Astrocyte (in vitro differentiated cells and primary cell): ENCODE measurements at regions not wholly inside any gene's neighbourhood (a gene's known extent, or its start where the extent isn't known, plus 50 kb on each side); places are given as distances from the start of the nearest gene placed in this dataset.

Source experiments
- DNase-seq: peaks from one replicate; pipeline ENCODE4 v3.0.0-alpha.2; 2010; ENCODE audit warnings: low read depth
- FAIRE-seq: peaks from 2 replicates; lab custom pipeline; 2011; peaks lifted over from hg19 to GRCh38; lab: Jason Lieb, UNC
- H2AFZ ChIP-seq: 2 replicates; pipeline ENCODE4 v1.6.0; 2012; ENCODE audit warnings: low read depth, low read length, inconsistent platforms
- H3K27ac ChIP-seq: 2 replicates; pipeline ENCODE4 v1.5.1; 2011; ENCODE audit warnings: low read depth, low read length, inconsistent platforms
- H3K27me3 ChIP-seq: 2 replicates; pipeline ENCODE4 v1.6.0; 2011; ENCODE audit warnings: low read length, inconsistent platforms; ENCODE audit not compliant: insufficient read depth
- H3K36me3 ChIP-seq: 2 replicates; pipeline ENCODE4 v1.5.1; 2011; ENCODE audit warnings: low read length, inconsistent platforms; ENCODE audit not compliant: insufficient read depth
- H3K4me1 ChIP-seq: 2 replicates; pipeline ENCODE4 v1.5.1; 2011; ENCODE audit warnings: low read length, inconsistent platforms; ENCODE audit not compliant: insufficient read depth
- H3K4me2 ChIP-seq: 2 replicates; pipeline ENCODE4 v1.6.0; 2012; ENCODE audit warnings: low read length, inconsistent platforms
- H3K4me3 ChIP-seq: 2 replicates; pipeline ENCODE4 v1.5.1; 2011; ENCODE audit warnings: low read depth, mild to moderate bottlenecking, low read length, inconsistent platforms; ENCODE audit not compliant: insufficient read depth
- H3K79me2 ChIP-seq: 2 replicates; pipeline ENCODE4 v1.6.0; 2012; ENCODE audit warnings: mild to moderate bottlenecking, low read length, inconsistent platforms; ENCODE audit not compliant: insufficient read depth
- H3K9ac ChIP-seq: 2 replicates; pipeline ENCODE4 v1.6.0; 2012; ENCODE audit warnings: mild to moderate bottlenecking, low read length, inconsistent platforms
- H3K9me3 ChIP-seq: 2 replicates; pipeline ENCODE4 v1.5.1; 2012; ENCODE audit warnings: low read depth, mild to moderate bottlenecking, low read length, inconsistent platforms; ENCODE audit not compliant: insufficient read depth
- H4K20me1 ChIP-seq: 2 replicates; pipeline ENCODE4 v1.6.0; 2012; ENCODE audit warnings: low read length, inconsistent platforms; ENCODE audit not compliant: insufficient read depth
- H3K27ac Mint-ChIP-seq: one replicate; pipeline ENCODE4 v1.8.0; 2021; ENCODE audit warnings: mild to moderate bottlenecking, mixed read lengths; ENCODE audit not compliant: unreplicated experiment
- H3K27me3 Mint-ChIP-seq: one replicate; pipeline ENCODE4 v1.8.0; 2021; ENCODE audit warnings: low read depth, mixed read lengths; ENCODE audit not compliant: unreplicated experiment
- H3K36me3 Mint-ChIP-seq: one replicate; pipeline ENCODE4 v1.8.0; 2021; ENCODE audit warnings: low read depth, mixed read lengths; ENCODE audit not compliant: unreplicated experiment
- H3K4me1 Mint-ChIP-seq: one replicate; pipeline ENCODE4 v1.8.0; 2021; ENCODE audit warnings: low read depth, mixed read lengths; ENCODE audit not compliant: unreplicated experiment
- H3K4me3 Mint-ChIP-seq: one replicate; pipeline ENCODE4 v1.8.0; 2021; ENCODE audit warnings: mild to moderate bottlenecking, moderate library complexity, mixed read lengths; ENCODE audit not compliant: unreplicated experiment
- H3K9me3 Mint-ChIP-seq: one replicate; pipeline ENCODE4 v1.8.0; 2021; ENCODE audit warnings: mild to moderate bottlenecking, mixed read lengths; ENCODE audit not compliant: unreplicated experiment
- EZH2 ChIP-seq: IDR thresholded peaks from 2 replicates; pipeline ENCODE4 v1.6.1; 2012; ENCODE audit warnings: mild to moderate bottlenecking, low read length, inconsistent platforms; ENCODE audit not compliant: insufficient read depth
- TF ChIP-seq, protein P1 (sequence below): IDR thresholded peaks from 2 replicates; pipeline ENCODE4 v1.5.1; 2011; ENCODE audit warnings: low read depth, mild to moderate bottlenecking, inconsistent platforms, low read length, moderate library complexity; ENCODE audit not compliant: insufficient read depth

DNA sequence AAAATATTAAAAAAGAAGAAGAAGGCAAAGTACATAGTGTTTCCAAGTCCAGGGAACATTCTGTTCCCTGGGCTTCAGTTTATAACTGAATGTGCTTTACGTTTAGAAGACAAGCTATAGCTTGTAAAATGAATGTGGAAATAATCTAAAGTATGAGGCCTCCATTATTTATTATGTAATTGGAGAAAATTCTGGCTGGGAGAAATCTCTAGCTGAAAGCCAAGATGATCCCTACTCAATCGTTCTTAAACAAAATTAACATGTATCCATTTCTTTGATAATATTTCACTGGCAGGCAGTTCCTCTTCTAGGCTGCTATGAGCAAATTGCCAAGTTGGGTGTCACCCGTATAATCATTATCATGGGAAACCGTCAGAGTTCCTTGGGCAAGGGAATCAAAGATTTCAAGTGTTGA is 52.2 kb upstream of the ETS2 start:
- Mint-ChIP-seq H3K27me3 (no peaks in the 10 kb centered on the region), H3K4me1 (peaks cover 27% of the 10 kb centered on the region), H3K36me3 (peaks cover 5% of the 10 kb centered on the region), H3K9me3 (no peaks in the 10 kb centered on the region), H3K4me3 (no peak overlapping the region), H3K27ac (no peak overlapping the region)
- no peak for FAIRE-seq
- no peaks in the 10 kb centered on the region for H3K79me2 ChIP-seq
- H3K36me3 ChIP-seq: no peaks in the 10 kb centered on the region
- no peaks in the 10 kb centered on the region for H3K9me3 ChIP-seq
- H3K4me2 ChIP-seq: no peak overlapping the region
- H3K9ac ChIP-seq: no peak overlapping the region
- peaks cover 21% of the 10 kb centered on the region for H3K4me1 ChIP-seq
- no peak for TF ChIP-seq EZH2
- TF ChIP-seq, protein P1, sequence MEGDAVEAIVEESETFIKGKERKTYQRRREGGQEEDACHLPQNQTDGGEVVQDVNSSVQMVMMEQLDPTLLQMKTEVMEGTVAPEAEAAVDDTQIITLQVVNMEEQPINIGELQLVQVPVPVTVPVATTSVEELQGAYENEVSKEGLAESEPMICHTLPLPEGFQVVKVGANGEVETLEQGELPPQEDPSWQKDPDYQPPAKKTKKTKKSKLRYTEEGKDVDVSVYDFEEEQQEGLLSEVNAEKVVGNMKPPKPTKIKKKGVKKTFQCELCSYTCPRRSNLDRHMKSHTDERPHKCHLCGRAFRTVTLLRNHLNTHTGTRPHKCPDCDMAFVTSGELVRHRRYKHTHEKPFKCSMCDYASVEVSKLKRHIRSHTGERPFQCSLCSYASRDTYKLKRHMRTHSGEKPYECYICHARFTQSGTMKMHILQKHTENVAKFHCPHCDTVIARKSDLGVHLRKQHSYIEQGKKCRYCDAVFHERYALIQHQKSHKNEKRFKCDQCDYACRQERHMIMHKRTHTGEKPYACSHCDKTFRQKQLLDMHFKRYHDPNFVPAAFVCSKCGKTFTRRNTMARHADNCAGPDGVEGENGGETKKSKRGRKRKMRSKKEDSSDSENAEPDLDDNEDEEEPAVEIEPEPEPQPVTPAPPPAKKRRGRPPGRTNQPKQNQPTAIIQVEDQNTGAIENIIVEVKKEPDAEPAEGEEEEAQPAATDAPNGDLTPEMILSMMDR: no peak
- H3K4me3 ChIP-seq: no peak overlapping the region
- no peak for DNase-seq
- no peak overlapping the region for H3K27ac ChIP-seq
- no peaks in the 10 kb centered on the region for H4K20me1 ChIP-seq
- no peaks in the 10 kb centered on the region for H3K27me3 ChIP-seq
- H2AFZ ChIP-seq: no peak overlapping the region
